ENCODE measurements at regions not wholly inside any gene's neighbourhood (a gene's known extent, or its start where the extent isn't known, plus 50 kb on each side); places are given as distances from the start of the nearest gene placed in this dataset.

- ATAC-seq (no peak), DNase-seq (ENCODE audit: low spot score) (no peak), FAIRE-seq (no peak)
- H2AFZ ChIP-seq (ENCODE audit: low read length), result no peak overlapping the region
- no peak overlapping the region for H3K4me2 ChIP-seq (ENCODE audit: low read depth, low read length)
- no peaks in the 10 kb centered on the region for H3K36me3 ChIP-seq (replicated peaks in 1 of 2; ENCODE audit: control insufficient read depth in 1 of 2, insufficient read depth in 2 of 2, low read length in 2 of 2)
- no peaks in the 10 kb centered on the region for H3K79me2 ChIP-seq (ENCODE audit: insufficient read depth, low read length)
- POLR2A ChIA-PET, result no interaction called here
- H3K9ac ChIP-seq (ENCODE audit: insufficient read depth, low read depth, low read length), result no peak overlapping the region
- no peaks in the 10 kb centered on the region for H4K20me1 ChIP-seq (ENCODE audit: insufficient read depth, low read length)
- no peaks in the 10 kb centered on the region; a peak in 1 of 5 replicates for H3K27me3 ChIP-seq (ENCODE audit: control insufficient read depth in 1 of 2, insufficient read depth in 2 of 2, low read length in 2 of 2)
- WGBS (ENCODE audit: low lambda C conversion rate), result 0% methylated on average over 2 of the region's 2 CpGs
- no peak for TF ChIP-seq ZNF33A (CRISPR knock-in tag; IDR thresholded peaks at IDR 0.05; ENCODE audit: borderline replicate concordance)
- no peak for TF ChIP-seq NCOA1 (CRISPR knock-in tag; IDR thresholded peaks at IDR 0.05)
- TF ChIP-seq RFXAP (CRISPR knock-in tag; IDR thresholded peaks at IDR 0.05; ENCODE audit: borderline replicate concordance), result no peak
- TF ChIP-seq NFYB (CRISPR knock-in tag; IDR thresholded peaks at IDR 0.05), result no peak
- no peak for TF ChIP-seq ELF4 (CRISPR knock-in tag; IDR thresholded peaks at IDR 0.05; ENCODE audit: borderline replicate concordance)
- TF ChIP-seq ZNF432 (CRISPR knock-in tag; IDR thresholded peaks at IDR 0.05; ENCODE audit: borderline replicate concordance), result no peak
- no peak for TF ChIP-seq NKX3-1 (CRISPR knock-in tag; IDR thresholded peaks at IDR 0.05)
- TF ChIP-seq ZNF737 (CRISPR knock-in tag; IDR thresholded peaks at IDR 0.05; ENCODE audit: borderline replicate concordance), result no peak
- no peak for TF ChIP-seq ATF7 (IDR thresholded peaks at IDR 0.05)
- TF ChIP-seq ATF7 (CRISPR knock-in tag; IDR thresholded peaks at IDR 0.05), result no peak
- TF ChIP-seq HNF4G (IDR thresholded peaks at IDR 0.05; ENCODE audit: borderline replicate concordance, low read depth, low read length), result no peak
- TF ChIP-seq HNF4G (CRISPR knock-in tag; IDR thresholded peaks at IDR 0.05; ENCODE audit: borderline replicate concordance, low read depth), result no peak
- no peak for TF ChIP-seq MTERF4 (CRISPR knock-in tag; IDR thresholded peaks at IDR 0.05)
- TF ChIP-seq BRF2 (CRISPR knock-in tag; IDR thresholded peaks at IDR 0.05), result no peak
- TF ChIP-seq KMT2B (CRISPR knock-in tag; IDR thresholded peaks at IDR 0.05), result no peak
- TF ChIP-seq YEATS4 (CRISPR knock-in tag; IDR thresholded peaks at IDR 0.05; ENCODE audit: borderline replicate concordance), result no peak
- TF ChIP-seq NFKBIZ (CRISPR knock-in tag; IDR thresholded peaks at IDR 0.05), result no peak
- H3K4me3 ChIP-seq (replicated peaks in 1 of 3; ENCODE audit: insufficient read depth in 1 of 3, low read depth in 2 of 3, low read length in 3 of 3), result no peak overlapping the region
- no TSS peak for BruUV-seq (replicated peaks)
- intact Hi-C loops (cut with micrococcal nuclease; ENCODE audit: unreplicated experiment), result loop anchor here (10.0 kb wide), 1 partner anchor 133 kb away; the partner anchor contains the start of gene ERCC6L2
- no peaks in the 10 kb centered on the region for H3K9me3 ChIP-seq (ENCODE audit: low read length)
- CTCF ChIA-PET (ENCODE audit: low intra/inter-chr PET ratio, low total read pairs), result no interaction called here
- H3K27ac ChIP-seq (ENCODE audit: extremely low read length, insufficient read depth, low read length), result no peak overlapping the region
- in situ Hi-C loops (cut with HindIII; ENCODE audit: extremely low pct_ligation_motif_present, low pct_unique_long_range_greater_than_20kb), result no loop called here
- peaks cover 43% of the 10 kb centered on the region for H3K4me1 ChIP-seq (ENCODE audit: insufficient read depth, low read length)
These were observed 133.9 kb upstream of the ERCC6L2 start for GRCh38 chr9:95741631-95742030.

Data from HepG2 (cell line).